ENCODE measurements at regions not wholly inside any gene's neighbourhood (a gene's known extent, or its start where the extent isn't known, plus 50 kb on each side); places are given as distances from the start of the nearest gene placed in this dataset.

GRCh38 chr13:39232401-39232980 is 194.2 kb downstream of the NHLRC3 start:
- Histone ChIP-seq H4K8ac (ENCODE audit: low read length) (no peak overlapping the region), H2BK12ac (ENCODE audit: low read length in 2 of 2) (no peak overlapping the region), H2BK15ac (ENCODE audit: low read depth, poor library complexity, severe bottlenecking) (no peak overlapping the region), H3K4ac (ENCODE audit: low read depth in 1 of 2, low read length in 2 of 2) (no peak overlapping the region), H4K91ac (ENCODE audit: low read length) (no peak overlapping the region), H3K9me3 (ENCODE audit: control insufficient read depth, low read length) (no peaks in the 10 kb centered on the region), H3K18ac (ENCODE audit: low read depth in 1 of 2, low read length in 2 of 2) (no peak overlapping the region), H3K9ac (ENCODE audit: low read length) (no peak overlapping the region), H3K4me1 (ENCODE audit: control insufficient read depth, insufficient read depth, low read depth, low read length) (no peaks in the 10 kb centered on the region), H3K27ac (ENCODE audit: low read length, poor library complexity, severe bottlenecking) (no peak overlapping the region), H2BK120ac (ENCODE audit: low read depth, low read length) (no peak overlapping the region), H3K14ac (ENCODE audit: low read length in 2 of 2) (no peak overlapping the region), H2BK5ac (ENCODE audit: low read depth, low read length, poor library complexity, severe bottlenecking) (no peak overlapping the region), H3K4me3 (ENCODE audit: insufficient read depth in 1 of 2, low read depth in 1 of 2, low read length in 2 of 2) (no peak overlapping the region), H2AK5ac (ENCODE audit: low read length, severe bottlenecking) (no peak overlapping the region), H3K79me1 (replicated peaks; ENCODE audit: low read length, poor library complexity, severe bottlenecking) (no peaks in the 10 kb centered on the region), H3K23ac (ENCODE audit: low read length in 2 of 2) (no peak overlapping the region), H3K4me2 (ENCODE audit: low read length, poor library complexity, severe bottlenecking) (no peak overlapping the region), H3K27me3 (ENCODE audit: control insufficient read depth in 1 of 2, insufficient read depth in 1 of 2, low read length in 2 of 2) (peaks cover 8 to 13% of the 10 kb centered on the region in 2 experiments), H3K36me3 (ENCODE audit: control insufficient read depth in 1 of 2, insufficient read depth in 2 of 2, low read depth in 1 of 2, low read length in 2 of 2) (no peaks in the 10 kb centered on the region), H2AFZ (ENCODE audit: low read depth, low read length) (no peak overlapping the region)
- DNase-seq: no peak
- 82% methylated on average over 1 of the region's 1 CpG for WGBS

- Histone ChIP-seq H3K4me1 (ENCODE audit: control insufficient read depth, insufficient read depth, low read depth, low read length) (no peaks in the 10 kb centered on the region), H3K9ac (ENCODE audit: low read length) (no peak overlapping the region), H2BK120ac (ENCODE audit: low read depth, low read length) (no peak overlapping the region), H3K23ac (ENCODE audit: low read length in 2 of 2) (no peak overlapping the region), H3K27me3 (ENCODE audit: control insufficient read depth in 1 of 2, insufficient read depth in 1 of 2, low read length in 2 of 2) (peaks cover 8 to 13% of the 10 kb centered on the region in 2 experiments), H4K91ac (ENCODE audit: low read length) (no peak overlapping the region), H2BK5ac (ENCODE audit: low read depth, low read length, poor library complexity, severe bottlenecking) (no peak overlapping the region), H3K18ac (ENCODE audit: low read depth in 1 of 2, low read length in 2 of 2) (no peak overlapping the region), H3K27ac (ENCODE audit: low read length, poor library complexity, severe bottlenecking) (no peak overlapping the region), H2BK12ac (ENCODE audit: low read length in 2 of 2) (no peak overlapping the region), H2AK5ac (ENCODE audit: low read length, severe bottlenecking) (no peak overlapping the region), H4K8ac (ENCODE audit: low read length) (no peak overlapping the region), H3K9me3 (ENCODE audit: control insufficient read depth, low read length) (no peaks in the 10 kb centered on the region), H3K4ac (ENCODE audit: low read depth in 1 of 2, low read length in 2 of 2) (no peak overlapping the region), H3K14ac (ENCODE audit: low read length in 2 of 2) (no peak overlapping the region), H3K4me2 (ENCODE audit: low read length, poor library complexity, severe bottlenecking) (no peak overlapping the region), H3K36me3 (ENCODE audit: control insufficient read depth in 1 of 2, insufficient read depth in 2 of 2, low read depth in 1 of 2, low read length in 2 of 2) (no peaks in the 10 kb centered on the region), H3K4me3 (ENCODE audit: insufficient read depth in 1 of 2, low read depth in 1 of 2, low read length in 2 of 2) (no peak overlapping the region), H2AFZ (ENCODE audit: low read depth, low read length) (no peak overlapping the region), H2BK15ac (ENCODE audit: low read depth, poor library complexity, severe bottlenecking) (no peak overlapping the region), H3K79me1 (replicated peaks; ENCODE audit: low read length, poor library complexity, severe bottlenecking) (no peaks in the 10 kb centered on the region)
- DNase-seq: no peak
These were observed 194.7 kb downstream of the NHLRC3 start for GRCh38 chr13:39232999-39233398.

- H2BK12ac ChIP-seq (ENCODE audit: low read length in 2 of 2): no peak overlapping the region
- H4K91ac ChIP-seq (ENCODE audit: low read length): no peak overlapping the region
- H3K4me2 ChIP-seq (ENCODE audit: low read length, poor library complexity, severe bottlenecking): no peak overlapping the region
- no peaks in the 10 kb centered on the region for H3K4me1 ChIP-seq (ENCODE audit: control insufficient read depth, insufficient read depth, low read depth, low read length)
- H2BK15ac ChIP-seq (ENCODE audit: low read depth, poor library complexity, severe bottlenecking): no peak overlapping the region
- H3K27me3 ChIP-seq (ENCODE audit: control insufficient read depth in 1 of 2, insufficient read depth in 1 of 2, low read length in 2 of 2): peaks cover 8 to 13% of the 10 kb centered on the region in 2 experiments
- no peaks in the 10 kb centered on the region for H3K9me3 ChIP-seq (ENCODE audit: control insufficient read depth, low read length)
- H3K27ac ChIP-seq (ENCODE audit: low read length, poor library complexity, severe bottlenecking): no peak overlapping the region
- H3K4ac ChIP-seq (ENCODE audit: low read depth in 1 of 2, low read length in 2 of 2): no peak overlapping the region
- H3K79me1 ChIP-seq (replicated peaks; ENCODE audit: low read length, poor library complexity, severe bottlenecking): no peaks in the 10 kb centered on the region
- 100% methylated on average over 1 of the region's 3 CpGs for WGBS
- H2BK5ac ChIP-seq (ENCODE audit: low read depth, low read length, poor library complexity, severe bottlenecking): no peak overlapping the region
- H3K18ac ChIP-seq (ENCODE audit: low read depth in 1 of 2, low read length in 2 of 2): no peak overlapping the region
- no peak overlapping the region for H3K14ac ChIP-seq (ENCODE audit: low read length in 2 of 2)
- no peak overlapping the region for H2BK120ac ChIP-seq (ENCODE audit: low read depth, low read length)
- H3K9ac ChIP-seq (ENCODE audit: low read length): no peak overlapping the region
- H2AFZ ChIP-seq (ENCODE audit: low read depth, low read length): no peak overlapping the region
- H3K36me3 ChIP-seq (ENCODE audit: control insufficient read depth in 1 of 2, insufficient read depth in 2 of 2, low read depth in 1 of 2, low read length in 2 of 2): no peaks in the 10 kb centered on the region
- H3K4me3 ChIP-seq (ENCODE audit: insufficient read depth in 1 of 2, low read depth in 1 of 2, low read length in 2 of 2): no peak overlapping the region
- DNase-seq: no peak
- H4K8ac ChIP-seq (ENCODE audit: low read length): no peak overlapping the region
- no peak overlapping the region for H3K23ac ChIP-seq (ENCODE audit: low read length in 2 of 2)
- no peak overlapping the region for H2AK5ac ChIP-seq (ENCODE audit: low read length, severe bottlenecking)
These were observed 195.3 kb downstream of the NHLRC3 start for GRCh38 chr13:39233519-39233918.

- no peak overlapping the region for H2BK5ac ChIP-seq (ENCODE audit: low read depth, low read length, poor library complexity, severe bottlenecking)
- WGBS: 88% methylated on average over 7 of the region's 7 CpGs
- H3K23ac ChIP-seq (ENCODE audit: low read length in 2 of 2): no peak overlapping the region
These were observed 206.4 kb downstream of the NHLRC3 start for GRCh38 chr13:39244561-39245230.

More at GRCh38 chr13:39244561-39245230, 206.4 kb downstream of the NHLRC3 start:
- Histone ChIP-seq H3K4ac (ENCODE audit: low read depth in 1 of 2, low read length in 2 of 2) (no peak overlapping the region), H2BK120ac (ENCODE audit: low read depth, low read length) (no peak overlapping the region), H3K27me3 (ENCODE audit: control insufficient read depth in 1 of 2, insufficient read depth in 1 of 2, low read length in 2 of 2) (no peaks in the 10 kb centered on the region), H3K4me1 (ENCODE audit: control insufficient read depth, insufficient read depth, low read depth, low read length) (no peaks in the 10 kb centered on the region), H3K18ac (ENCODE audit: low read depth in 1 of 2, low read length in 2 of 2) (no peak overlapping the region), H3K4me2 (ENCODE audit: low read length, poor library complexity, severe bottlenecking) (no peak overlapping the region), H4K91ac (ENCODE audit: low read length) (no peak overlapping the region), H2BK12ac (ENCODE audit: low read length in 2 of 2) (no peak overlapping the region), H3K9me3 (ENCODE audit: control insufficient read depth, low read length) (no peaks in the 10 kb centered on the region), H3K79me1 (replicated peaks; ENCODE audit: low read length, poor library complexity, severe bottlenecking) (no peaks in the 10 kb centered on the region), H3K36me3 (ENCODE audit: control insufficient read depth in 1 of 2, insufficient read depth in 2 of 2, low read depth in 1 of 2, low read length in 2 of 2) (no peaks in the 10 kb centered on the region), H3K9ac (ENCODE audit: low read length) (no peak overlapping the region), H2AK5ac (ENCODE audit: low read length, severe bottlenecking) (no peak overlapping the region), H4K8ac (ENCODE audit: low read length) (no peak overlapping the region), H3K4me3 (ENCODE audit: insufficient read depth in 1 of 2, low read depth in 1 of 2, low read length in 2 of 2) (no peak overlapping the region), H3K14ac (ENCODE audit: low read length in 2 of 2) (no peak overlapping the region), H2BK15ac (ENCODE audit: low read depth, poor library complexity, severe bottlenecking) (no peak overlapping the region), H2AFZ (ENCODE audit: low read depth, low read length) (no peak overlapping the region), H3K27ac (ENCODE audit: low read length, poor library complexity, severe bottlenecking) (no peak overlapping the region)
- DNase-seq: no peak
